Hematopoietic multipotent progenitor cell treated with erythropoietin and hydrocortisone succinate and interleukin-3 and kit ligand, for 8 days (in vitro differentiated cells): ENCODE measurements at regions not wholly inside any gene's neighbourhood (a gene's known extent, or its start where the extent isn't known, plus 50 kb on each side); places are given as distances from the start of the nearest gene placed in this dataset.

ENCODE experiments used
- DNase-seq: peaks from one replicate; pipeline ENCODE4 v3.0.0-alpha.2; 2015

DNA sequence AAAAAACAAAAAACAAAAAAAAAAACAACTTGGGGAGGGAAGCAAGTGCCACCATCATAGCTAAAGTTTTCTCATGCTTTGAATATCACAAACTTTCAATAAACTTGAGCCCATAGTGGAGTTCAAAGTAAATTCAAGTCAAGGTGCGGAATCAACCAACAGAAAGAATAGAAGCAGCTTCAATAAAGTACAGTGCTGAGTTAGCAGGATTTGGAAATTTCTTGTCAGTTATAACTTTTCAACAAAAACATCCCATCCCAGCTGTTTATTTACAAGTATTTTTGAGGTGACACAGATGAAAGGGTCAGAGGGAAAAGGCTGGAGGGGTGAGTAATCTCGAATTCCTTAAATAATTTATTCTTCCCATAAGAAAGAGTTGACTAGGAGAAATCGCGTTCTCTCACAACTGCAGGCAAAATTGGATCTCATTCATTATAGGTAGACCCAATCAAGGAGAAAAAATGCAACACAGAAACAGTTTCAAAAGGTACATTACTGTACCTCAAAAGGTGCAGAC lies 477.4 kb upstream of the RASGRP1 start:
- DNase-seq: no peak

GRCh38 chr15:39051626-39052322 lies 487.2 kb upstream of the RASGRP1 start:
- no peak for DNase-seq

DNA sequence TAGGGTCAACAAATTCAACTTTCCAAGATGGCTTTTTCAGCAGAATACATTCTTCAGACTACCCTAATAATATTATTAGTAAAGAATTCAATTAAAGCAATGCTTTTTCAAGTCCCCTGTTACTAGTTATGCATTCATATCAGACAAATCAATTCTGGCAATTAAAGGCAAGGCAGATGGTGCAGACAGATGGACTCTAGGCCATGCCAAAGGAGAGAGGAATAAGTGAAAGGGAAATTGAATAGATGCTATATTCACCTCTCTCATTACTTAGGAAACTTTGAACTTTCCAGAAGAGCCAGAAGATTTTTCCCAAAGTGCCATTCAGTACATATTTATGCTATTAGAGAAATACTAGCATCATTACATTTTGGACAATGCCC lies 487.7 kb upstream of the RASGRP1 start:
- no peak for DNase-seq

DNA sequence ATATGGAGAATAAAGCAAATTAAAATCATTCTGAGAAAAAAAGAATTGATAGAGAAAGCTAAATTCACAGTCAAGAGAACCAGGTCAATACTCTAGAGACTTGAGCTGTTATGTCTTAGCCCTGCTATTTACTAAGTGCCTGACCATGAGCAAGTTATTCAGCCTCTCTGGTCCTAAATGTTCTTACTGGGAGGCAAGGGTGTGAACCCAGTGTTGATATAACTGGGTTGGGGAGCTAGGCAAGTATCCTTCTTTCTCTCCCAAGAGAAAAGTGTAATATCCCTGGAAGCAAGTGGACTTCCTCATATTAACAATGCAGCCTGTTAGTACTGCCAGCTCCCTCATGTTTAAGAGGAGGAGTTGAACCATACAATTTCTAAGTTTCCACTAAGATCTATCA lies 488.9 kb upstream of the RASGRP1 start:
- no peak for DNase-seq

GRCh38 chr15:39054128-39054732 lies 489.6 kb upstream of the RASGRP1 start:
- DNase-seq: no peak

DNA sequence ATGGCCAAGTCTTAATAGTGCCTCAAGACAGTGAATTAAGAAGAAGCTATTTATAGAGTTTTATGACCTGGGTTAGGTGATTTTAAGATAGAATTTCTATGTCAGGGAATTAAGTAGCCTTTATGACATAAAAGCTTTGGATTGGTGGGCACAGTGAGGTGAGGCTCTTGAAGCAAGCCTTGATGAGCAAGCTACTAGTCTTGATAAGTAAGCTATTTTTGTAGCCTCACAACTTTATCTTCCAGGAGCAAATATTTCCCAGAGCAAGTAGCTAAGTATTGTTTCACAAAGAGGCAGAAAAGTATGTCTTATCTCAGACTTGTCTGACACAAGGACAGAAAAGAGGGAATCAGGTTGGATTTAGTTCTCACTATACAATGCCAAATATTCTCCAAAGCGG lies 491.7 kb upstream of the RASGRP1 start:
- DNase-seq: no peak

- DNase-seq: no peak
These were observed 493.9 kb upstream of the RASGRP1 start for GRCh38 chr15:39058351-39059131.

- DNase-seq: no peak
These were observed 495.3 kb upstream of the RASGRP1 start for GRCh38 chr15:39059917-39060316.

DNA sequence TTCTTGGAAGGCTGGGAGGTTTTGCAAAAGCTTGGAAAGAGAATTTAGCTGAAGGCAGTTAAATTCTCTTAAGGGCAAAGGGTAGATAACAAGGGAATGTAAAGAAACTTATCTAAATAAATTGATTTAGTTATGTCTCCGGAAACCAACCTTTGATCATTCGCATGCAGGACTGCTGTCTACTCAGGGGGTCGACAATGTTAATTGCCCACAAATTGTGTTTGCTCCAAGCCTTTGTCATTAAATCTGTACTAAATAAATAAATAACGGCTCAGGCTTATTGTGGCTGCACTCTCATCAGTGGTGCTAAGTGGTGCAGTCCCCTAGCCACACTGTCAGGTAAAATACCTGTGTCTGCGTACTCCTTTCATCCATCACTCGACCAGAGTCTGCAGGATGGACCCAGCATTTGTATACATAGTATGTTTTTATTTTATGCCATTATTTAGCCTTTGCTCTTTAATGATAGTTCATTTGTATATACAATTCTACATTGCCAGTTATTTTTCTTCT lies 497.4 kb upstream of the RASGRP1 start:
- no peak for DNase-seq

DNA sequence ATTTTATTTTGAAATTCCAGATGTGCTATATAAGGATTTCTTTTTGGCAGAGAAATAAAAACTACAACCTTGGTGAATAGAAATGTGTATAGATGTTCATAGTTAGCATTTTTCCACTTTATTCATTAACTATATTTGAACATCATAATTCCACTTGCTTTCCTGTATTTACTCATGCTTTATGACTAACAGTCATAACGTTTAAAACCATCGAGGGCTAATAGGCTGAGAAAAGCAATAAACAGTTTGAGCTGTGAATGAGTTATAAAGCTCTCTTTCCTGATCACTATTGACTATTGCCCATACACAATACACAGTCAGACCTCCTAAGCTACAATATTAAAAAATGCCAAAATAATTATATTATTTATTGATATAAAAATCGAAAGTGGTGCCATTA lies 502.1 kb upstream of the RASGRP1 start:
- DNase-seq: no peak

GRCh38 chr15:39074341-39074985 lies 506.4 kb upstream of the THBS1 start:
- DNase-seq: no peak

DNA sequence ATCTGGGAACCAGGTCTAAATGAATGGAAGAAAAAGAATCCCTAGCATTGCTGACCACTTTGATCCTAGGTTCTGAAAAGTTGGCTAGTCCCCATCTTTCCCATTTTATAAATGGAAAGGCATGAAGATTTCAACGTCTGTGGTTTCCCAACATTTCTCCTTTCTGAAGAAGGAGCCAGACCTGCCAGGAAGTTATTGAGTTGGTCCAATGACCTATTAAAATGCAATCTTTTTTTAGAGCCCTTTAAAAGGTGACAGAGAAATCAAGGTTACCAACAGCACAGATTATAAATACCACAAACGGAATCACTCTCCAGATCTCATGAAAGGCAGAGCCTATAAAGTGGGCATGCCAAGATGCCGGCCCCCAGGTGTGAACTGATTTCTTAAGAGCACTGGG lies 505.6 kb upstream of the THBS1 start:
- no peak for DNase-seq

DNA sequence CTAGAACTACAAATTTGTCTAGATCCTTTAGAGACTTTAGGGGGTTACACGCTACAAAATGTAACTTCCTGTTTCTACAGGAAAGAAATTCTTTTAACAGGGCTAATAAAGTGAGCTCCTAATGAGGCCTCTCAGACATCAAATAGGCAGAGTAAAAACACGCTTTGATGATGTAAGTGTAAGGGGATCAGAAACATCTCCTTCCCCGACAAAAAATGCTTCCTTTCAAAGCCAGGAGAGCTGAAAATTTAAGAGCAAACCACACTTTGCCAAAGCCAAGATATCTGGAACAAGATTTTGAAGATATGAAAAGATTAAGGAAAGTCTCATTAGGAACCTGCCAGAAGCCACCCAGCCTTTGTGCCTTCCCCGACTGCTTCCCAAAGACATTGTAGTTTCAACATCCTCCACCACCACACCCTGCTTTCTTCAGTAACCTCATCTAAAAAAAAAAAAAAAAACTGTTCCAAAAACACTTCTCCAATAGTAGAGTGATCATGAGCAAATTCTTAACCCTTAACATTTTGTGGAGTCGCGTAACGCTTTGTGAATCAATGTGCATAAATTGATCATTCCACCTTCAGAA lies 505.0 kb upstream of the THBS1 start:
- no peak for DNase-seq

- DNase-seq: no peak
These were observed 502.9 kb upstream of the THBS1 start for GRCh38 chr15:39078026-39078425.

GRCh38 chr15:39079296-39079847 lies 501.5 kb upstream of the THBS1 start:
- no peak for DNase-seq

GRCh38 chr15:39083213-39083612 lies 497.7 kb upstream of the THBS1 start:
- peak; percentile 10 for DNase-seq

GRCh38 chr15:39084674-39085530 lies 496.0 kb upstream of the THBS1 start:
- peak; percentile 37 for DNase-seq

GRCh38 chr15:39086641-39087040 lies 494.2 kb upstream of the THBS1 start:
- DNase-seq: no peak

- no peak for DNase-seq
These were observed 492.7 kb upstream of the THBS1 start for GRCh38 chr15:39088156-39088555.

DNA sequence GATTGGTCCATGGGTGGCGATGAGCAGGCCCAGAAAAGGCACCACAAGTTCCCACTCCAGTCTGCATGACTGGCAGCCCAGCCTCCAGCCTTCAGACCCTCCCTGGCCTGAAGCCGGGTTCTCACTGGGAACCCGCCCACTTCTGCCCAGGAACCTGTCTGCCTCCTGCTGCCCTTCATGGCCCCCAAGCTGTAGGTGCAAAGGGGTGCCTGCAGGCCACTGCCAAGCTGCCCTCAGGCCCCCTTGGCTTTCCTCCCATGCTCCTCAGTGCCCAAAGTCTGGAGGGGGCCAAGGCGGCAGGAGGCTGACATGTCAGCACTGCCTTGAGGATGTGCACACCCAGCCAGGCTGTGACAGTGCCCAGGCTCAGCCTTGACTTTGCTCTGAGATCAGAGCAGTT lies 488.5 kb upstream of the THBS1 start:
- no peak for DNase-seq

DNA sequence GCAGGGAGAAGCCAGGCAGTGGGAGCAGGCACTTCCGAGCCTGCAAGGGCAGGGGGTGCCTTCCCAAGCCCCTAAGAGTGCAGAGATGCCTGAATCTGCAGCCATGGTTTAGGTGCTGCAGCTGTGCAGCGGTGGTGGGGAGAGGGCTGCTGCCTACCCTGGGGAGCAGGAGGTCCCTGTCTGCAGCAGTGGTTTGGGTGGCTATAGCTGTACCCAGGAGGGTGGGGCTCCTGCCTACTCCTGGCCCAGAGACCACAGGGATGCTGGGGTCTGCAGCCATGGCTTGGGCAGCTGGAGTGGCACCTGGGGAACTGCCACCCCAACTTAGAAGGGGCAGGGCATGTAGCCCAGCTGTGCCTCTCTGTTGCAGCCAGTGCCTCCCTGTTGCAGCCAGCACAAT lies 488.1 kb upstream of the THBS1 start:
- DNase-seq: no peak

DNA sequence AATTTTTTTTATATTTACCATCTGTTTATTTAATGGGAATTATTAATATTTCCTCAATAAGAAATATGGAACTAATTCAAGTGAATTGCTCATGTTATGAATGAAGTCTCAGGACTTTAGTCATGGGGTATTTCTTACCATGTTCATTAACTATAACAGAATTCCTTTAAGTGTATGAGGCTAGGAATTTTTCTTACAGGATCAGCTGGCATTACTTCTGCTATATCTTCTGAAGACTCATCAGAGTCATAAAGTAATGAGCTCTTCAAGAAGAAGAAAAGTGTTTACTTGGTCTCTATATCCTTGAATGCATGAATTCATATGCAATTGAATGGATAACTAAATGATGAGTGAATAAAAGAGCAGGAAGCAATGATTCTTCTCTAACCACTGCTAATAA lies 486.8 kb upstream of the THBS1 start:
- DNase-seq: no peak
